CD4-positive, alpha-beta T cell treated with Interleukin-4 for 1 hour (primary cell): ENCODE measurements at regions not wholly inside any gene's neighbourhood (a gene's known extent, or its start where the extent isn't known, plus 50 kb on each side); places are given as distances from the start of the nearest gene placed in this dataset.
"Not testable (repeated sequence)": the region's sequence is repeated elsewhere in the genome, so short reads cannot be mapped to it uniquely, and the experiment has no call there.

Source experiments
- DNase-seq, 2 donors: peaks; one replicate each; pipeline ENCODE4 v3.0.0-alpha.2; 2020 to 2022

DNA sequence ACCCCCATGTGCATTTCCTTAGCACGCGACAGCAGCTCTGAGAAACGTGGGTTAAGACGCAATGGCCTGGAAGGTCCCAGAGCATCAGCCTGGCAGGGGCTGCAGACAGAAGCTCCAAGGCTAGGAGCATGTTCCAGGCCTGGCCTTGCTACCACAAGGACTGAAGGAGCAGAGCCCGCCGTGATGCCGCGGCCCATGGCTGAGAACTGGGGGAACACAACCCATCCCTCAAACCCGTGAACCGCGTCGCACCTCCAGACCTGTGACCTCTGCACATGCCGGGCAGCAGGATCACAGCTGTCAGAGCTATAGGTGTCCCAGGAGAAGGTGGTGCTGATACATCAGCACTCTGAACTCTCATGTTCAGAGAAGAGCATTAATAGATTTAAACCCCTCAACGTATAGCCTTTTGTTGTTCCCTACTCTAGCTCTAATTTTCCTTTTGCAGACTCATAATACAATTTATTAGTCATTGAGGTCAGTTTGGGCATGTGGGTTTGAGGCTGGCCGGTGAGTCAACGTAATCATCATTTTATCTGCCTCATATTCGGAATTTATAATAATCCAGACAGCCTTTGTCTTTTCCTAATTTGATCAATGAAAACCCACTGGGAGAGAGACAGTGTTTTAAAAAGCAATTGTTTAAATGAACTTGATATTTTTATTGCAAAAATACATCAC lies 222.5 kb upstream of the TCERG1L start:
- DNase-seq = no peak

DNA sequence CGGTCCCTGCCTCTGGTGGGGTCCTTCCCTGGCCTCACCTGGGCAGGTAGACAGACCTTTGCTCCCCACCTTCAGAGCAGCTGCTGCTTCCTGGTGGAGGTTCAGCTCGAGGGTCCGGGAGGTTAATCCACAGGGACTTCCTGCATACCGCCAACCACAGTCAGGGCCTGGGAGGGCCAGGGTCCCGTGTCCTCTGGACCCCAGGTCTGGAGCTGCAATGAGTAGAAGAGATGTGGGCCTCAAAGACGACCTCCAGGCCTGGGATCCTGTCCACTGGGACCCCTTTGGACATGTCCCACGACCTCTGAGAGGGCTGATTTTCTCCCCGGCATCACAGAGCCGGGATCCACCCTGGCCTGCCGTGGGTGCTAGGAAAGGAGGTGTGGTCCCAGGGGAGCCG lies 223.3 kb upstream of the TCERG1L start:
- DNase-seq = no peak

GRCh38 chr10:131536676-131537075 lies 225.2 kb upstream of the TCERG1L start:
- DNase-seq = no peak

DNA sequence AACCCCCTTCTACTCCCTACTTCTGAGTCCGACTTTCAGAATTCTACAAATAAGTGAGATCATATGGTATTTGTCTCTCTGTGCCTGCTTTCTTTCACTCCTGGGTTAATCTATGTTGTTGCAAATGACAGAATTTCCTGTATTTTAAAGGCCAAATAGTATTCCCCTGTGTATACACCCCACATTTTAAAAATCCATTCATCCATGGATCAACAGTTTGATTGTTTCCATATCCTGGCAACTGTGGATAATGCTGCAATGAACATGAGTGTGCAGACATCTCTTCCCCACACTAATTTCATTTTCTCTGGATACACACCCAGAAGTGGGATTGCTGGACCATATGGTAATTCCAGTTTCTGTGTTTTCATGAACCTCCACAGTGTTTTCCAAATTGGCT lies 225.8 kb upstream of the TCERG1L start:
- no peak for DNase-seq

- no peak for DNase-seq
Measured at GRCh38 chr10:131544495-131544894, 233.0 kb upstream of the TCERG1L start.

- DNase-seq = no peak
Measured at GRCh38 chr10:131546086-131546810, 234.7 kb upstream of the TCERG1L start.

GRCh38 chr10:131547129-131547799 lies 235.7 kb upstream of the TCERG1L start:
- DNase-seq = no peak

DNA sequence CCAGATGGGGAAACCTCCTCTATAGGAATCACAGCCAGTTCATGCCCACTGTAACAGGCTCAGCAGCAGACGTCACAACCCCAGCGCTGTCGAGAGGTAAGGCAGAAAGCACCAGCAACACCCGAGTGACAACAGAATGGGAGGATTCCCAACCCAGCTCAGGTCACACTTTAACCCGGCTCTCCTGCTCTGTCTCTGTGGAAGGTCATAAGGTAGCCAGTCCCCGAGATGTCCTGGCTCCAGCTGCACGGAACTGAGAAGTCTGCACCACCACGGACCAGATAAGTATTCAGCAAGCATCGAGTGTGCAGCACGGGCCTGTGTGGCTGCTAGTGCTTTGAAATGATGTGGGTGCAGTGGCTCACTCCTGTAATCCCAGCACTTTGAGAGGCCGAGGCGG lies 236.7 kb upstream of the TCERG1L start:
- DNase-seq = no peak

DNA sequence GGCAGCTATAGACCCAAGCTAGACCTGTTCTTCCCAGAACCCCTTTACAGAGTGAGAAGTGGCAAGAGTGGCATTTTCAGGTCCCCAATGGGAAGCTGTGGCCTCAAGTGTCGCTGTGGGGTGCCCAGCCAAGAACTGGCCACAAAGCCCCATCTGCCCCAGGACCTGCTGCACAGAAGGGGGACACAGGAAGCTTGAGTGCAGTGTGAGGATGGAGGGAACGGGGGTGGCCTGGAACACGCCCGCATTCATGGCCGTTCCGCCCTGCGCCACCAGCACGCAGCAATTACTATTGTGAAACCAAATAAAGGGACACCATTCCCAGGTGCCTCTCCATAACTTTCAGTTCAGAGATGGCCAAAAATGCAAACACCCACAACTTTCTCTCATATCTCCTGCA lies 237.6 kb upstream of the TCERG1L start:
- no peak for DNase-seq

DNA sequence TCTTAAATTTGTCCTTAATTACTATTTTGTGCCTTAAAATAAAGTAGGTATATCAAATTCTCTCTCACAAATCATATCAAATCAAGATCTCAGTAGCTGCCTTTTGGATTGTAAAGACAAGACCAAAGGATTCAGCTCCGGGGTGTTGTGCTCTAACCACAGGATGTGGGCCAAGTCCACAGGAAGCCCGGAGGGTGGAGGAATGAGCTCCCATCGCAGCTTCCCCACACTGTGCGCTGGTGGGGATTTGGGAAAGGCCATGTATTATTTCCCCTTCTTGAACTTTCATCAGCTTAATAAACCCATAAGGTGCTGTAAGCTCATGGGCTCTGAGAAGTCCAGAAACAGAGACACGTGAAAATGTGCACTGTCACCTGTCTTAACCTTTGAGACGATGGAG lies 241.6 kb upstream of the TCERG1L start:
- DNase-seq = no peak

GRCh38 chr10:131553581-131553980 lies 242.1 kb upstream of the TCERG1L start:
- no peak for DNase-seq

- no peak for DNase-seq
Measured at GRCh38 chr10:131554821-131555220, 243.3 kb upstream of the TCERG1L start.

GRCh38 chr10:131555406-131555805 lies 243.9 kb upstream of the TCERG1L start:
- DNase-seq = no peak

DNA sequence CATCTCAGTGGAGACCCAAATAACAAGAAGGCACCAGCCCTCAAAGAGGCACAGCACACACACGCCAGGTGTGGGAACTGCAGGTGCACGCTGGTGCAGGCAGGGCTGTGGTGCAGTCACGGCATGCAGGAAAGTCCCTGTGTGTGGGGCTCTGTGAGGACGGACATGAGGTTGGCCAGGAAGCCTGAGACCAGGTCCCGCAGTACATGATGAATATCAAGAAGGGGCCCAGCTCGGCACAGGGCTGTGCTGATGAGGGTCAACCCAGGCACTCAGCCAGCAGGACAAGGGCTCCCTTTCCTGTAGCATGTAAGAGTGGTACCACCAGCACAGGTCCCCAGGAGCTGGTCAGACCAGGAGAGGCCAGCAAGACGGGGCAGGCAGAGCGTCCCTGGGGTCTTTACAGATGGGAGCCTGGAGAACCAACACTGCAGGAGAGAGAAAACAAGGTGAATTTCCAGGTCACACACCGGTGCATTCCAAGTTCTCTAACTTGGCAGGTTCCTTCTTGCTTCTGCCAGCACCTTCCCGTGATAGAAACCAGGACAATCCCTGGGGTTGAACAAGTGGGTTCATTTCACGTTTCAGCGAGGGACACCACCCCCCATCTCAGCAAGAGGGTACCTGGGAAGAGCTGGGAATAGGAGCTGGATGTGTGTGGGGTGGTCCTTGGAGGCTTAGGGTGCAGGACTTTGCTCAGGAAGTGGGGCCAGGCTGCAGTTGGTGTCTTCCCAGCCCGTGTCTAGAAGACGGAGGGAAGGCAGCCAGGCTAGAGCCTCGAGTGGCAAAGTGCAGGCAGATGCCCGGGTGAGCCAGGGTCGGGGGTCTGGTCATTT lies 244.8 kb upstream of the TCERG1L start:
- DNase-seq = no peak

DNA sequence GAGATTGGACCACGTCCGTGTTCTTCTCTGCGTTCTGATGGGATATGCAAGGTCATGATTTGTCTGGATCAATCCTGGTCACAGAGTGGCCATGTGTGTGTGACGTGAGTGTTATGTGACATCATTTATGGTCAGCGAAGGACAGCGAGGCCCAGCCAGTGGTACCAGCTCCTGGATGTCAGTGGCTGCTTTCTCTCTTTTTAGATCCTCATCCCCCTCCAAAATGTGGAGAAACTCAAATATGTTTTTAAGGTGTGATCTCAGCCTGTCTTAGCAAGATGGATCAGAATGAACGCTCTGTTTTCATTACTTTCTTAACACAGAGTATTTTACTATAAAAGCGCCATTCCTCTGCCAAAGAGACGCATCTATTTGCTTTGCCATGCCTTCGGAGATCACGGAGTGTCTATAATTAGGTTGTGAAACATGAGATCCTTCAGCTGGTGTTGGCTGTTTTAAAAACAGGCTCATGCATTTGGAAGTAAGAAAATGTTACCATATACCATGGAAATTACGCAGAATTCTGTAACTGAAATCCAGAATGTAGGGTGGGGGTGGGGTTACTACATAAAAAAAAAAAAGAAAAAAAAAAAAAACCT lies 245.5 kb upstream of the TCERG1L start:
- DNase-seq = no peak

DNA sequence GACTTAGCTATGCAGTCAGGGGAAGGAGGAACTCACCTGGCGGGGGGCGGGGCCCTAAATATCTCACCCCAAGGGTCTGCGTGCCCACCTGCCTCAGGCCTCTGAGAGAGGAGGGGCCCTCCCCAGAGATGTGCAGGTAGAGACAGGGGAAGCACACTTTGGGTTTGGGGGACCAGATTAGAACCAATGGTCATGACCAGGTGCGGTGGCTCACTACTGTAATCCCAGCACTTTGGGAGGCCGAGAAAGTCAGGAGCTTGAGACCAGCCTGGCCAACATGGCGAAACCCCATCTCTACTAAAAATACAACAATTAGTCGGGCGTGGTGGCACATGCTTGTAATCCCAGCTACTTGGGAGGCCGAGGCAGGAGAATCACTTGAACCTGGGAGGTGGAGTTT lies 246.4 kb upstream of the TCERG1L start:
- not testable (repeated sequence) for DNase-seq

- DNase-seq = no peak
Measured at GRCh38 chr10:131559450-131559911, 248.0 kb upstream of the TCERG1L start.

GRCh38 chr10:131560166-131560565 lies 248.6 kb upstream of the TCERG1L start:
- no peak for DNase-seq

- no peak for DNase-seq
Measured at GRCh38 chr10:131560706-131561355, 249.3 kb upstream of the TCERG1L start.

- DNase-seq = no peak
Measured at GRCh38 chr10:131561897-131562296, 250.4 kb upstream of the TCERG1L start.

GRCh38 chr10:131563411-131563810 lies 251.9 kb upstream of the TCERG1L start:
- DNase-seq = no peak
